ENCODE measurements at regions not wholly inside any gene's neighbourhood (a gene's known extent, or its start where the extent isn't known, plus 50 kb on each side); places are given as distances from the start of the nearest gene placed in this dataset.
A peak's percentile ranks its signal among the peaks of the same experiment; 100 is the strongest.

DNA sequence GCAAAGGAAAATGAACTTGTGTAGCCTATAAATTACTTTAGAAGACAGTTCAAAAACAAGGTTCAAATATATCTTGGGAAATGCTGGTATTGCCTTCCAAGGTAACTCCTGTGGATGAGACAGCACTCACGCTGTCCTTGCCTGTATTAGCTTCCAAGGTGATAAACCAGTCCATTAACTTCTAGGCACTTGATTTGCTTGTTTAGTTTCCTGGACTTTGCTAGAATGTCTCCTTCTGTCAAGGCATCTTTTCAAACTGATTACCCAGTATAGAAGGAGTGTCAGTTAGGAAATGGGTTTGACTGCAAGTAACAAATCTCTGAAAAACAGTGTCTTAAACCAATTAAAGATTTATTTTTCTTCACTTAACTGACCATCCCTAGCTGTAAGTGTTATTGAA, 103.4 kb upstream of the SLC22A23 start:
- no peak for TF ChIP-seq CTCF (conservative IDR thresholded peaks at IDR 0.05; ENCODE audit: control insufficient read depth, insufficient read depth, low read depth, low read length)

GRCh38 chr6:3559561-3559960, 102.7 kb upstream of the SLC22A23 start:
- DNase-seq (ENCODE audit: low read depth) = no peak

More for the DNA sequence above, 103.4 kb upstream of the SLC22A23 start:
- no peak for DNase-seq (ENCODE audit: low read depth)
- H3K4me3 ChIP-seq (ENCODE audit: control insufficient read depth, low read depth, low read length) = no peak overlapping the region

GRCh38 chr6:3557336-3557735, 100.5 kb upstream of the SLC22A23 start:
- H3K4me3 ChIP-seq (ENCODE audit: control insufficient read depth, low read depth, low read length) = no peak overlapping the region
- no peak for DNase-seq (ENCODE audit: low read depth)
- no peak for TF ChIP-seq CTCF (conservative IDR thresholded peaks at IDR 0.05; ENCODE audit: control insufficient read depth, insufficient read depth, low read depth, low read length)

More at GRCh38 chr6:3559561-3559960, 102.7 kb upstream of the SLC22A23 start:
- TF ChIP-seq CTCF (conservative IDR thresholded peaks at IDR 0.05; ENCODE audit: control insufficient read depth, insufficient read depth, low read depth, low read length) = no peak
- no peak overlapping the region for H3K4me3 ChIP-seq (ENCODE audit: control insufficient read depth, low read depth, low read length)

GRCh38 chr6:3553254-3553653, 96.4 kb upstream of the SLC22A23 start:
- TF ChIP-seq CTCF (conservative IDR thresholded peaks at IDR 0.05; ENCODE audit: control insufficient read depth, insufficient read depth, low read depth, low read length) = no peak
- no peak for DNase-seq (ENCODE audit: low read depth)
- no peak overlapping the region for H3K4me3 ChIP-seq (ENCODE audit: control insufficient read depth, low read depth, low read length)

DNA sequence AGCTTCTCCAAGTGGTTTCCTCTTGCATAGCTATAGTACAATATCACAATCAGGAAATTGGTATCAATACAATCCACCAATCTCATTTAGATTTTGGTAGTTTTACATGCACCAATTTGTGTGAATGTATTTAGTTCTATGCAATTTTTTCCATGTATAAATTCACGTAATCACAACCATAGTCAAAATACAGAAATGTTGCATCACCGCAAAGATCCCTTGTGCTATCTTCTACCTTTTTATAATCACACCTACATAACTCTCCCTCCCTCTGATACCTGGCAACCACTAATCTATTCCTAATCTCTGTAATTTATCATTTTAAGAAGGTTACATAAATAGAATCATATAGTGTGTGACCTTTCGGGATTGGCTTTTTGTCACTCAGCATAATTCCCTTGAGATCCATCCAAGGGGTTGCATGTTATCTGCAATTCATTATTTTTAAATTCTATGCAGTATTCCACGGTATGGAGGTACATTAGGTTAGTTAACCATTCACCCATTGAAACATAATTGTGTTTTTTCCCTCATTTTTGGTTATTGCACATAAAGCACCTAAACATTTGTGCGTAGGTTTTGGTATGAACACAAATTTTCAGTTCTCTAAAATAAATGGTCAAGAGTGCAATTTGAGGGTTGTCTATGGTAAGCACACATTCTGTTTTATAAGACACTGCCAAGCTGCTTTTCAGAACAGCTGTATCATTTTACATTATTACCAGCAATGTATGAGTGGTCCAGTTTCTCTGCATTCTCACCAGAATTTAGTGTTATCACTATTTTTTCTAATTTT, 95.1 kb upstream of the SLC22A23 start:
- no peak overlapping the region for H3K4me3 ChIP-seq (ENCODE audit: control insufficient read depth, low read depth, low read length)
- TF ChIP-seq CTCF (conservative IDR thresholded peaks at IDR 0.05; ENCODE audit: control insufficient read depth, insufficient read depth, low read depth, low read length) = no peak
- no peak for DNase-seq (ENCODE audit: low read depth)

DNA sequence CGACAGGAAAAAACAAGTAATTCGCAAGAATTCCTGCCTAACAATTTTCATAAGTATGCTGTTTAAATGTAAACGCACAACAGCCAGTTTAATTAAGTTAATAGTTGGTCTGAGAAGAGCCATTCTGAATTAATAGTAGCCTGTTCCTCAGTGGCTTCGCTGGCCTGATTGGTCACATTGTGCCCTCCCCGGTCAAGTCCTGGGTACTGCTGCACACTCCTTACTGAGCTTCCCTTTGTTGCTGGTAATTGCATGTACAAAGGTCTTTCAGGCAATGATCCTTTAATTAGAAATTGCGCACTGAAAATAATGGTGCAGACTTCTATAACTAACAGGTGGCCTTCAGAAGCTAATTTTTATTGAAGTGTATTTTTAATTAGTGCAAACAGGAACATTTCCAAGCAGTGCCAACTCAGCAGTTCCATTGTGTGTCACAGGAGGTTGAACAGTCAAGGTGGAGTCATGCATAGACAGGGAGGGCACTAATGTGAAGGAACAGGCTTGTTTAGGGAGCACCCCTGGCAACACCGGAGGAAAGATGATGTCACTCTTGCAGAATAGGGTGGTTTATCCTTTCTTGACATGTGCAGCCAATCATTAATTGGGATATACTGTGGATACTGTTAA, 92.6 kb upstream of the SLC22A23 start:
- H3K4me3 ChIP-seq (ENCODE audit: control insufficient read depth, low read depth, low read length) = no peak overlapping the region
- TF ChIP-seq CTCF (conservative IDR thresholded peaks at IDR 0.05; ENCODE audit: control insufficient read depth, insufficient read depth, low read depth, low read length) = no peak
- DNase-seq (ENCODE audit: low read depth) = peak; percentile 17

Measured in fibroblast of mammary gland (primary cell).